Right lobe of liver (tissue), 6 donors: ENCODE measurements at regions not wholly inside any gene's neighbourhood (a gene's known extent, or its start where the extent isn't known, plus 50 kb on each side); places are given as distances from the start of the nearest gene placed in this dataset.

Experiments
- ATAC-seq, 4 donors: fragments of 200-7000 bp; cut with Tn5 transposase; one replicate each; pipeline ENCODE4 v1.9.1; 2020; ENCODE audit warnings: mild to moderate bottlenecking in 4 of 4, moderate library complexity in 4 of 4
- DNase-seq, 3 donors: peaks; one replicate each; pipeline ENCODE4 v3.0.0-alpha.2; 2020
- H3K27ac ChIP-seq, 3 donors: fragments of 200-600 bp; one replicate each; pipeline ENCODE4 v1.8.0; 2022
- H3K27me3 ChIP-seq, 2 donors: fragments of 200-600 bp; one replicate each; pipeline ENCODE4 v1.8.0; 2022
- H3K36me3 ChIP-seq, 4 donors: fragments of 200-600 bp; sonication (generic) in 1 of 4; one replicate each; pipeline versions ENCODE4 v1.5.1 to v1.8.0; 2017 to 2022; ENCODE audit warnings: control low read depth in 1 of 4
- H3K4me1 ChIP-seq, 4 donors: fragments of 200-600 bp; sonication (generic) in 1 of 4; one replicate each; pipeline versions ENCODE4 v1.5.1 to v1.8.0; 2017 to 2022; ENCODE audit warnings: control low read depth in 1 of 4
- H3K4me3 ChIP-seq, 3 donors: fragments of 200-600 bp; one replicate each; pipeline ENCODE4 v1.8.0; 2022
- H3K9me3 ChIP-seq, 4 donors: fragments of 200-600 bp; sonication (generic) in 1 of 4; one replicate each; pipeline versions ENCODE4 v1.5.1 to v1.8.0; 2017 to 2022; ENCODE audit warnings: control low read depth in 1 of 4
- POLR2A ChIP-seq: fragments of 450-650 bp; IDR thresholded peaks from one replicate; pipeline ENCODE4 v1.6.1; 2017; ENCODE audit warnings: antibody characterized with exemption, mild to moderate bottlenecking
- WGBS: methylation state at CpG from one replicate; pipeline ENCODE4 v1.1.6; 2018; ENCODE audit warnings: low coverage, low lambda C conversion rate; ENCODE audit not compliant: insufficient coverage; ENCODE audit errors: missing lambda C conversion rate; 5-methylcytosine and 5-hydroxymethylcytosine counted together
- intact Hi-C, 2 donors: fragments of 100-400 bp; cut with DNase I; formaldehyde crosslinking; loops; one replicate each; pipeline versions ENCODE4 v1.11.2 to v1.14.1; 2022
- TF ChIP-seq, protein P1 (sequence below), 4 donors: fragments of 200-600 bp in 3 of 4; fragments of 450-650 bp in 1 of 4; IDR thresholded peaks; one replicate each; pipeline versions ENCODE4 v1.5.1 to v1.8.0; 2016 to 2022; ENCODE audit warnings: antibody characterized with exemption in 4 of 4, mild to moderate bottlenecking in 2 of 4
- donor health status: DM: no; HTN: yes; CAD: no.
- donor health status: DM: no; HTN: no; CAD: no.
- donor health status: DM: no; HTN: no; CAD: no.
- donor health status: DM: no; HTN: yes; CAD: no.
- donor health status: DM: no; HTN: yes; CAD: no.

DNA sequence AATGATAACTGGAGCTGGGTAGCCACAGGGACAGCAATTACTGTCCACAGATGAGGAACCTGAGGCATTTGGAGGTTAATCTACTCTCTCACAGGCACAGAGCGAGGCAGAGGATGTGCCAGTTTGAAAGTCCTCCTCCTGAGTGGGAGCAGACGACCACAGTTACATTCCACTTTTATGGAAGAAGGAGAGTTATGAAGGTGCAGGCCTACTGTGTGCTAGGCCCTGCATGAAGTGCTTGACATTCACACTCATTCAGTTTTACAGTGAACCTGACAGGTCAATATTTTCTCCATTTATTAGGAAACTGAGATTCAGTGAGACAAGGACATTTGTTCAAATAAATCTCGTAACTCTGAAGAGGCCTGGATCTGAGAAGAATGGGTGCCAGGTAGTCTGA is 142.0 kb downstream of the TDRD15 start:
- no peaks in the 10 kb centered on the region for H3K27me3 ChIP-seq
- no peaks in the 10 kb centered on the region for H3K9me3 ChIP-seq
- H3K4me1 ChIP-seq, result peaks cover 0 to 7% (median 2%) of the 10 kb centered on the region in 4 donors
- 85% methylated on average over 3 of the region's 3 CpGs for WGBS
- no peak overlapping the region for H3K4me3 ChIP-seq
- intact Hi-C loops, result no loop called here
- TF ChIP-seq, protein P1, sequence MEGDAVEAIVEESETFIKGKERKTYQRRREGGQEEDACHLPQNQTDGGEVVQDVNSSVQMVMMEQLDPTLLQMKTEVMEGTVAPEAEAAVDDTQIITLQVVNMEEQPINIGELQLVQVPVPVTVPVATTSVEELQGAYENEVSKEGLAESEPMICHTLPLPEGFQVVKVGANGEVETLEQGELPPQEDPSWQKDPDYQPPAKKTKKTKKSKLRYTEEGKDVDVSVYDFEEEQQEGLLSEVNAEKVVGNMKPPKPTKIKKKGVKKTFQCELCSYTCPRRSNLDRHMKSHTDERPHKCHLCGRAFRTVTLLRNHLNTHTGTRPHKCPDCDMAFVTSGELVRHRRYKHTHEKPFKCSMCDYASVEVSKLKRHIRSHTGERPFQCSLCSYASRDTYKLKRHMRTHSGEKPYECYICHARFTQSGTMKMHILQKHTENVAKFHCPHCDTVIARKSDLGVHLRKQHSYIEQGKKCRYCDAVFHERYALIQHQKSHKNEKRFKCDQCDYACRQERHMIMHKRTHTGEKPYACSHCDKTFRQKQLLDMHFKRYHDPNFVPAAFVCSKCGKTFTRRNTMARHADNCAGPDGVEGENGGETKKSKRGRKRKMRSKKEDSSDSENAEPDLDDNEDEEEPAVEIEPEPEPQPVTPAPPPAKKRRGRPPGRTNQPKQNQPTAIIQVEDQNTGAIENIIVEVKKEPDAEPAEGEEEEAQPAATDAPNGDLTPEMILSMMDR (IDR thresholded peaks at IDR 0.05), result no peak
- no peak for TF ChIP-seq POLR2A
- DNase-seq, result no peak
- H3K36me3 ChIP-seq, result no peaks in the 10 kb centered on the region
- no peak overlapping the region for H3K27ac ChIP-seq
- no peak for ATAC-seq

DNA sequence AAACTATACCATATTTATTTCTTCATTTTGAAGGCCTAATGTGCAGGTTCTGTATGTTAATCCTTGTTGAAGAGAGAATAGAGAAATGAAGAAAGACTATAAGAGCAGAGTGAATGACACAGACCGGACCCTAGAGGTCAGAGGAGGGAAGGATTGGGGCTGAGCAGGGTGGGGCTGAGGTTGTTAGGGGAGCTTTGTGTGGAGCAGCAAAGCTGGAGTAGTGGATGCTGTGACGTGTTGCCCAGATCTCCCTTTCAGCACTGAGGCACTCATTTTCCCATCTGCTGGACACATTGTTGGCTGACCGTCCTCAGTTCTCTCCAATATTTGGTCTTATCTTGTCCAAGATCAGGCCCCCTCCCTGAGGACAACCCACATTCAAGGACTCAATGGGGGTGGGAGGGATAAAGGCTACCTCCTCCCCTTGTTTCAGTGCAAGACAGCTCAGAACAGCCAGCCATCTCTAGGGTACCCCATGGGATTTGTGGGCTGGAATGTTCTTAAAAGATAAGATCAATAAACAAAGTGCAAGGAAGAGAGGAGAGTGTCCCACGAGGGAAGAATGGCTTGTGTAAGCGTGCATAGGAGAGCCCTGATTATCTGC is 143.6 kb downstream of the TDRD15 start:
- 74% methylated on average over 5 of the region's 5 CpGs for WGBS
- ATAC-seq (no peak), DNase-seq (no peak)
- Histone ChIP-seq H3K36me3 (no peaks in the 10 kb centered on the region), H3K9me3 (no peaks in the 10 kb centered on the region), H3K4me1 (peaks cover 0 to 7% (median 2%) of the 10 kb centered on the region in 4 donors), H3K27ac (no peak overlapping the region), H3K4me3 (no peak overlapping the region), H3K27me3 (no peaks in the 10 kb centered on the region)
- intact Hi-C loops, result no loop called here
- TF ChIP-seq POLR2A, result no peak
- TF ChIP-seq, protein P1 (IDR thresholded peaks at IDR 0.05), result no peak

DNA sequence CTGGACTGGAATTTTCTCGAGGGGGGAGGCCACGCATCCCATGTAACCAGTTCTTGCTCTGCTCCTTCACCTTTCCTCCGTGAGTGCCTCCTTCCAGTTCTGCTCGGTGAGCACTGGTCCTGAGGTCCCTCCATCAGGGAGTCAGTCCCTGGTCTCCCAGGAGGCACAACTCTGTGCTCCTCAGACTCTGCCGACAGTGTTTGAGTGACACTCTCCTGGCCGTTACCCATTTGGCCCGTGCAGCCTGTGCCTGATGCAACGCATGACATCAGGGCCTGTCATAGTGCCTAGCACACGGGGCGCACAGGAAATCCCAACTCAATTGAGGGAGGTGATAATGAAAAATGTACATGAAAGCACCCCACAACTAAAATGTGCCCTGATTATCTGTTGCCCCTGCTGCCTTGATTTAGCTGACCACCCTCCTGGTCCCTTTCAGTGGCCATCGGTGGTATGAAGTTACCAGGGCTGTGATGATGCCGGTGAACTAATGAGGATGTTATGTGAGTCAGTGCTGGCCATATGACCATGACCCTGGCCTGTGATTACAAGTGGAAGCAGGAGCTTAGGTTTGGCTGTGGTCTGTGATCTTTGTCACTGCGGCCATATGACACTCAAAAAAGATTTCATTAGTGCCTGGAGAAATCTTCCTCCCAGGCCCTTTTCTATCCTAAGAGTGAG is 144.6 kb downstream of the TDRD15 start:
- no peaks in the 10 kb centered on the region for H3K9me3 ChIP-seq
- intact Hi-C loops, result no loop called here
- no peak overlapping the region for H3K27ac ChIP-seq
- H3K4me1 ChIP-seq, result peaks cover 0 to 7% (median 2%) of the 10 kb centered on the region in 4 donors
- WGBS, result 91% methylated on average over 4 of the region's 13 CpGs
- TF ChIP-seq, protein P1 (IDR thresholded peaks at IDR 0.05), result no peak
- TF ChIP-seq POLR2A, result no peak
- no peaks in the 10 kb centered on the region for H3K36me3 ChIP-seq
- H3K27me3 ChIP-seq, result no peaks in the 10 kb centered on the region
- H3K4me3 ChIP-seq, result no peak overlapping the region
- no peak for ATAC-seq
- no peak for DNase-seq

DNA sequence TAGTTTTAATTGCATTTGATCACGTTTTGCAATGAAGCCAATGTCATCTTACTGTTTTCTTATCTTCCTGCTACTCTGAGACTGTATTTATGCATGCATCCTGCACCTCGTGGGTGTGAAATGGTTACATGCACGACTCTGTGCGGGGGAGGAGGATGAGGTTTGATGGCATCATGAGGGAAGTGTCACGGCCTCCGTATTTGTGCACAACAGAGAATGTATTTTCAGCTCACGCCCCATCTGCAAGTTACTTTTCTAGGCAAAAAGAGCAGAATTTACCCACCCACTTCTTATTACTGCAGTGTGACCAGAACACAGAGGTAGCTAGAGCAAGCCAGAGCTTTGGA is 145.1 kb downstream of the TDRD15 start:
- TF ChIP-seq, protein P1 (IDR thresholded peaks at IDR 0.05), result no peak
- TF ChIP-seq POLR2A, result no peak
- WGBS, result 69% methylated on average over 7 of the region's 7 CpGs
- Histone ChIP-seq H3K36me3 (no peaks in the 10 kb centered on the region), H3K9me3 (no peaks in the 10 kb centered on the region), H3K27me3 (no peaks in the 10 kb centered on the region), H3K4me3 (no peak overlapping the region), H3K4me1 (peaks cover 0 to 7% (median 2%) of the 10 kb centered on the region in 4 donors), H3K27ac (no peak overlapping the region)
- intact Hi-C loops, result no loop called here
- DNase-seq (no peak), ATAC-seq (no peak)
